ENCODE measurements at regions not wholly inside any gene's neighbourhood (a gene's known extent, or its start where the extent isn't known, plus 50 kb on each side); places are given as distances from the start of the nearest gene placed in this dataset.

DNA sequence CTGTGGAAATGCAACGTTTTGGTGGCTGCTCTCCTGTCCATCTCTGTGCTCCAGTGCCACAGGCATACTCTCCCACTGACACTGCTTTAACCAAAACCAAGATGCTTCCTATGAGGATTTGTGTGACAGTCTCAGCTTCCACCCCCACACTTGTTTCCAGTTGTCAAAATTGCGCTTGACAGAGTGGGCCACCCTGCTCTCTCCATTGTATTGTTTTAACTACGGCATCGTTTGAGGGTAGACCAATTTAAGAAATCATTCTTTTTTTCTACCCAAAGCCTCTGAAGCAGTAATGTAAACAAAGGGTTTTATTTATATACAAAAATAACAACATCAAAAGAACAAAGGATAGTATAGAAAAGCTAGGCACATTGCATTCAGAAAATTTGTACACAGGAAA, 178.0 kb downstream of the INHBA start:
- no peak for DNase-seq (ENCODE audit: low spot score)

DNA sequence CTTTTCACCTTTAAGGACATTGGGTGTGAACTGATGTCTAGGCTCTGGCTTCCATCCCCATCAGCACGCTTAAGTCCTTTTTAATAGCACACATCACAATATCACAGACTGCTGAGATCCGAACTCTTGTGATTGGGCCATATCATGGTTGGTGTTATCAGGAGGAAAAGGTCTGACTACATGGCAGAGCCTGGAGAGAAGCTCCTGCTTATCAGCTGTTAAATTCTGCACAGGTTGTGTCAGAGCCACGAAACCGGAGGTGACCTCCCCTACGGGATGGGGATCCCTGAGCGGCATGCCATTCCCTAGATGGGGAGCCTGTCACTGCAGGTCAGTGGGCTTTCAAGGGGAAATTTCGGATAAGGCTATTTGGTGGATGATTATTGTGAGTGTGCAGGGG, 182.4 kb downstream of the INHBA start:
- DNase-seq (ENCODE audit: low spot score) = no peak

DNA sequence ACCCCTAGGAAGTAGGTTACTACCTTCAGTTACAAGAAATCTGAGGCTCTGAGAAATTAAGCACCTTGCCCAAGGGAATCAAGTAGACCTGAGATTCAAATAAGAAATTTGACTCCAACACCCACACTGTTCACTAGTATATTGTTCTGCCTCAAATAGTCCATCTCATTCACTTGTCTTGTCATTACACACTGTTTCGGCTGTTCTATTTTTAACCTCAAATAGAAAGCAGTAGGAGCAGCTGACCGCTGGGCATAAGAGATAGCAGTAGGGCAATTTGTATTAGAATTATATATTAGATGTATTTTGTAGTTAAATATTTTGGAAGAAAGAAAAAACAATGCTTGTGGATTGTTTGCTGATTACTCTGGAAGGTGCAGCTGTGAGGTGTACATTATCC, 185.1 kb downstream of the INHBA start:
- DNase-seq (ENCODE audit: low spot score) = no peak

DNA sequence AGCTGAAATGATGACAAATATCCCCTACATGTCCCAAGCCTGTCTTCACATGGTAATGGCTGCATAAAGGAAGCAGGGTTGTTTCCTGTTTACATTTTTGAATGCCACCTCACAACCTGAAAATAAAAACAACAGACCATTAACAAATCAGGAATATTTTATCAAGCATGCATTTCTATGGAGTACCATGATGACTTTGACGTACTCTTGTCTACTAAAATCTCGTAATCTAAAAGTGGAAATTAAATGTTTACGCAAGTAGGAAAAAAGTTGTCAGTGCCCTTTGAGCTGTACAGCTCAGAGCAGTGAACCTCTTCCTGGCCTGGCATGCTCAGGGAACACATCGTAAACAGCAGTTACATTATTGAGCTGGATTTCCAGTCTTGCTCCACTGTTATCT, 194.1 kb downstream of the INHBA start:
- no peak for DNase-seq (ENCODE audit: low spot score)

DNA sequence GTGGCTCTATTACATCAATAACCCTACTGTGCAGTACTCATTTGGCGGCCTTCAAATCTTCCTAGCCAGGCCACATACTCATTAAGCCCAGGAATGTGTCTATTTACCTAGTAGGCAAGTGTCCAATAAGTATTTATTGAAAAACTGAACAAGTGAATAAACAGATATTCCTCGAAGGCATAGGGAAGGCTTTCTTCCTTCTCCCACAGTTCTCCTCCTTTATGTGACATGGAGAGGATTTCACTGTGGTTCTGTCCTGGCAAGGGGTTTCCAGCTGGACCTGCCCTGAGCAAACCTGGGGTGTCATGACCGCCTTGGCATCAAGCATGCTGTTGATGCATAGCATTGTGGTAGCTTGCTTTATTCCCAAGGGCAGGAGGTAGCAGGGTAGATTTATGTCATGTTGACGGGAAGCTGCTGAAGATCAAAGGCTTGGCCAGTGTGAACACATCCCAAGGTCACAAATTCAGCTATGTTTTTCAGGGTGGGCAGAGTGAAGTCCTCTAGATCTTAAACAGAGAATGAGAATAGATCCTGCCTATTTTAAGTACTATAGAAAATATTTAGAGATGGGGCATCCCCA, 195.1 kb downstream of the INHBA start:
- no peak for DNase-seq (ENCODE audit: low spot score)

DNA sequence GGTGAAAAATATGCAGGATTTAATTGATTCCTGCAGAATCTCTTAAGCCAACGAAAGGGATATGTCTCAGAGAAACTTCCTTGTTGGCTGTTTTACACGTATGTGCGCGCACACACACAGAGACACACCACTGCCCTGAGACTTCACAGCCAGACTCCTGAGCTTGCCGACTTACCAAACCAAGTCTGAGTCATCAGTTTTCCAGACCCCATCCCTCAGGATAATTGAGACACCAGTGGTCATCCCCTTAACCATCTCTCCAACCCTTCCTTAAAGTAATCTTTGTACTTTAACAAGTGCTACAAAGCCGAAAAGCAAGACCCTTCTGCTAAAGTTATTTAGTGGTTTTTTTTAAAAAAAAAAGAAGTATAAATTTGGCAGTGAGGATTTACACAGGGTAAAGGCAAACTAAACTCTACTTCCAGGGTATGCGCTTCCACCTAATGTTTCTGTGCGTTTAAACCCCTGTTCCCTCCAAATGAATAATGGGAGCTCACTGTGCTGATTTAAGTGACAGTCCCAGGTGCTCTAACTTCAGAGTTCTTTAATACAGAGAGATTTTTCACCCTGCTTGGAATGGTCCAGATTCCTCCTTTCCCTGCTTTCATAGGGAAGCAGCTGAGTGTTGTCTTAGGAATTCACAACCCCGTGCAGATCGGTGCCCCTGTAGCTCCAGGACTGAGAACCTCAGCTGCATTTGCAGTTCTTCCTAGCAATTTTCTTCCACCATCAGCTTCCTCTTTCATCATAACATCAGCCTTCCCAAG, 198.5 kb downstream of the INHBA start:
- no peak for DNase-seq (ENCODE audit: low spot score)

DNA sequence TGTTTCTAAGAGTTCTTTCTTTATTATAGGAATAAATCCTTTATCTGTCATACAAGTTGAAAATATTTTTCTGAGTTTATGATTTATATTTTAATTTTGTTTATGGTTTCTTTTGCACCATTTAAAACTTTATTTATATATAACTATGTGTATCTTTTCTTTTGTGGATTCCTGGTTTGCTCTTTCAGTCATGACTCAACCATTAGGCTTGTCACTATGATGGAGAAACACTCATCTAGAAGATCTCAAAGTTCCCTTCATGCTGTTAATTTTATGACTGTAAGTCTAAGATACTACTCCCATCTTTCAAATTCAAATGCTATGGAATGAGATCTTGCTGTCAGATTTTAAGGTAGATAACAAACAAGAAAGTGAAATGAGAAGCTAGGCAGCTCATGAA, 199.5 kb downstream of the INHBA start:
- no peak for DNase-seq (ENCODE audit: low spot score)

DNA sequence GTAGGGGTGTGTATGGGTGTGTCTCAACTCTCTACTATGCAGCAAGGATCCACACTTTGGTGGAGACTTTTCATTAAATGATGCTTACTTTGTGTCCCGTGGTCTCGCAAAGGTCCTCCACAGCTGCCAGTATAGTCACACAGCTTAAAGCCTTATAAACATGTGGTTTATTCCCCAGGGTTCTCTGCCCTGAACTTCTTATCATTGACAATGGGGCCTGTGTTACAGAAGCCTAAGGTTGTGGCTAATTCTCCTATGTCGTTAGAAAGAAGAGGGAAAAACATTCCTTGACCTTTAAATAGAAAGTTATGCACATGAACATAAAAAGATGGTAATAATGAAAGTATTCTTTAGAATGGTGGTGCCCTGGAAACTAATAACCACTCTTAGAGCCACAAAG, 201.4 kb downstream of the INHBA start:
- DNase-seq (ENCODE audit: low spot score) = no peak

DNA sequence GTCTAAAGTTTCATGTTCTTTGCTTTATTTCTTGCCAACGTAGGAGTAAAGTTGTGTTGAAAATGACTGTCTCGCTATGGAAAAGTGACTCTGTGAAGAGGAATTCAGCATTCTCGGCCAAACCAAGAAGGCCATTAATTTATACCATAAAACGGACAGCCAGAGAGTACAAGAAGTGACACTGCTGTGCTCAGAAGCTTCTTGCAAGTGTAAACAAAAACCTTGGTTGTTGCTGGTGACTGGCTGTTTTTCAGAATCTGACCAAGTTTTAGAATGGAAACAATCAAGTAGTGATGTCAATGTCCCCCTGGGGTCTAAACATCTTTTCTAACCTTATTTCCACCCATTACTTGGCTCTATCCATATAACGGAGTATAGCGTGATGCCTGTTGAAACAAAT, 201.9 kb downstream of the INHBA start:
- DNase-seq (ENCODE audit: low spot score) = no peak

DNA sequence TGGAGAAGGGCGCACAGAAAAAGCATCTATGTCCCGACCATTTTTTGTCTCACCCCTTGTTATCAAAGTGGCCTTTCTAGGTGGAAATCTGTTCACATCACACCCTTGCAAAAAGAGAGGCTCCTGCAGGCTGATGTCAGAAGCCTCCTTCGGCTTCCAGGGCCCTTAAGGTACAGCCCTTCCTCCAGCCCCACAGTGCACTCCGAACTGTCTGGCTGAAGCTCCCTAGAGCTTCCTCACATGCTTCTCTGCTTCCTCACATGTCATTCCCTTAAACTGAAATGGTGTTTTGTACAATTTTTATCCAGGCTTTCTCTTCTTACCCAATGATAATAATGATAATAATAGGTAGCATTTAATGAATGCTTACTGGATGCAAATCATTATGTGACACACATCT, 210.3 kb downstream of the INHBA start:
- no peak for DNase-seq (ENCODE audit: low spot score)

DNA sequence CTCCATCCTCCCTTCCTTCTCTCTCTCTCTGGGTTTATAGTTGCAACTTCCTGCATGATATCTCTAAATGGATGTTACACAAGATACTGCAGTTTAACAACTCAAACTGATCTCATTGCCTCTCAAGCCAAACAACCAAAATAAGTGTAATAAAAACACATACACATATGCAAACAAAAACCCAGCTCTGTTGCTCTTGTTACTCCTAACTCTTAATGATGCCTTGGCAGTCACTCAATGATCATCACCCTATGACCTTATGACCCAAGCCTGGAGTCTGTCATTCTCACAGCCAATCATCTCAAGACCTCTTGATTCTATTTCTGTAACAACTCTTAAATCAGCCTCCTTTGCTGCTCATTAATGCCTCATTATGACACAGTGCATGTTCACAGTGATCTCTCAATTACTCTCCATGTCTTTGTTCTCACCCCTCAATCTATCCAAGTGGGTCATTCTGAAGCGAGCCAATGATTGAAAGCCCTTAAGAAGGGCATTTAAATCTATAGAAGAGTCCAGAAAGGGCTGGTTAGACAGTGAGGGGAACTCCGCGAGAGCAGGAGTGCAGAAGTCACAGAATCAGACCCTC, 210.9 kb downstream of the INHBA start:
- no peak for DNase-seq (ENCODE audit: low spot score)

DNA sequence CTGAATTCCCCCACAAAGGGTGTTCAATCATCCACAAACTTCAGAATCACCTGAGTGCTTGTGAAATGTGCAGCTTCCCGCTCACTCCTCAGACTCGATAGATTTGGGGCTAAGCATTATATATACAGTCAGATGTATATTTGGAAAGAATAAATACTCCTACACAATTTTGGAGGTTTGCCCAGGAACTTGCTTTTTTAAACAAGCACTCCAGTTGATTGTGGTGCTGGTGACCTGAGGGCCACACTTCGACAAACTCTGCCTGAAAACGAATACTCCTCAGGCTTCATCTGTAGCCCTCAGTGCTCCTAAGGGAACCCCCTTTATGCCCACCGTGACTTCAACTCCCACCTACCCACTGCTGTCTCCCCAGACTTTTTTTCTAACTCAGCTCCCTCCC, 211.6 kb downstream of the INHBA start:
- DNase-seq (ENCODE audit: low spot score) = no peak

DNA sequence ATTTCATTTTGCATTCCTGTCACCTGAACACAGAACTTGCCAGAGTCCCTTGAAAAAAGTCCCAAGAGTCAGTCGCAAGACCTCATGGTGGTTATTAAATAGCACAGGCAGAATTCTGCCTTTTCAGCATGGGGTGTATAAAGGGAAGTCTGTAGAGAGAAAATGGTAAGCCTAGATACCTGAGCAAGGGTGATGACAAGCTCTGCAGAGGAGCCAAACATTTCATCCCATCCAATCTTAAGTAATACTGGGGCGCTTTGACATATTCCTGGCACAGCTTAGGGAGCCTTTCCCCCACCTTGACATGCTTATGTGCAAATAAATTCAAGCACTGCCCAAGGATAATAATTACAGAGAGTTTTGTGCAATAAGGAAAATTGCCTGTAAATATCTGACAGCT, 213.0 kb downstream of the INHBA start:
- no peak for DNase-seq (ENCODE audit: low spot score)

DNA sequence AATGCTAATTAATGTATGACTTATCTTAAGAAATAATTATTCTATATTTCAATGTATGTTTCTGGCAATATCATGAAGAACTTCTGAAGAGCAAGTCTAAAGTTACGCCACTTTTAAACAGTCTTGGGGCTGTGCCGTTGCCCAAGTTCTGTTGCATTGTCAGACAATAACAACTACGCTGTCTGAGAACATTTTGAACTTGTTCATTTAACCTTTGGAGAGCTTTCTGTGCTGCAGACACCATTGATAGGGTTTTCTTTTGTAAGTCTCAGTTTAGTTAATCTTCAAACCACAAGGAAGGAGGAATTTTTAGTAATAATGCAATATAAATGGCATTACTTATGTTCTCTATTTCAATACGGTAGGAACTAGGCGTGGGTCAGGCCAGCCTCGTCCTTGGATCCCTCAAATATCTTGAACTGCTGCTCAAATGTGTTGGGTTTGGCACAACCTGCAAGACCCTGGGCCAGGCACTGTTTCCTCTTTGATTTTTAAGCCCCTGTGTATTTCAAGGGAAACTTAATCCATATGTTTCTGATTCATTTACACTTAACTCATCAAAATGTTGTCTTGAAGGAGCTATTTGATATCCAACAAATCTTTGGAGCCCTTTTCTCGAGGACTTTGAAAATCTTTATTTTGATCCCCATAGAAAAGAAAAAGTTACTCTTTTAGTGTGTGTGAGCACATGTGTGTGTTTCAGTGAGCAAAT, 215.5 kb downstream of the INHBA start:
- DNase-seq (ENCODE audit: low spot score) = no peak

DNA sequence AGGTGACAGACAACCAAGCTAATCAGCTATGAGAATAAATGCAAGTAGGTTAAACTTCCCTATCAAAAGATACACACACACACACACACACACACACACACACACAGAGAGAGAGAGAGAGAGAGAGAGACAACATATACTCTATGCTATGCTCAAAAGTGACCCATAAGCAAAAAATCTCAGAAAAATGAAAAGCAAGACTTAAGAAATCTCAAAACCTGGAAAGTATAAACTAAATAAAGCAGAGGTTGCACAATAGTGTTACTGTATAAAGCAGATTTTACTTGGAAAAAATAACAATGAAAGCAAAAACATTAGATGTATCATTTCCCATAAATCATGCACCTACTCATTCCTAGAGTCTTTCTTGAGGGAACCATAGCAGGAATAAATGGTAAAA, 221.5 kb downstream of the INHBA start:
- DNase-seq (ENCODE audit: low spot score) = no peak

DNA sequence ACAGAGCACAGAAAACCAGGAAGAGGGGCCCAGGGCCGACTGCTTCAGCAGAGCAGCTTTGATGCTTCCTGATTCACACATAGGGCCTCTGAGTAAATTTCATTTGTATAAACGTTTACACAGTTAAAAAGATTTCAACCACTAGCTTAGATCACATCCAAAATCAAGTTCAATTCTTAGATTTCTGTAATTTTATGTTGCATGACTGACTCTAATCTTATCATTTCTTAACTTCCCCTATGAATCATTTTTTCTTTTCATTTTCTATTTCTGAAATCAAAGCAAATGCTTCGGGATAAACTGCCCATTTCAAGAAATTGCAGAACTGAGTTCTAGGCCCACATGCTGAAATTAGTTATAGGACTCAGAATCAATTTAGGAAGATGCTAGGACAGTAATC, 224.7 kb downstream of the INHBA start:
- DNase-seq (ENCODE audit: low spot score) = no peak

DNA sequence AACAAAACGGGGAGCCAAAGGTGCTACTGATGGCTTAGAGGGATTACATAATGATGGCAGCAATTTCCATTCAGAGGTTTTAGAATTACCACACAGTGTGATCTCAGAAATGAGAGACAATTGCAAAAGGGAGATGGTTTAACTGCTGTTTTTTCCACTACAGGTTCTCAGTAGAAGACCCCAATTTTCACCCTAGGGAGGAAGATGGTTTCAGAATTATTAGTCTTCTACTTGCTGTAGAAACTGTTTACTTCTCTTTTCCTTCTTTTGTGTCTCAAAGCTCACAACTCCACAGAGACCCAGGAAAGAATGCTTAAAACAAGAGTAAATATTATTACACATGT, 226.5 kb downstream of the INHBA start:
- DNase-seq (ENCODE audit: low spot score) = no peak

DNA sequence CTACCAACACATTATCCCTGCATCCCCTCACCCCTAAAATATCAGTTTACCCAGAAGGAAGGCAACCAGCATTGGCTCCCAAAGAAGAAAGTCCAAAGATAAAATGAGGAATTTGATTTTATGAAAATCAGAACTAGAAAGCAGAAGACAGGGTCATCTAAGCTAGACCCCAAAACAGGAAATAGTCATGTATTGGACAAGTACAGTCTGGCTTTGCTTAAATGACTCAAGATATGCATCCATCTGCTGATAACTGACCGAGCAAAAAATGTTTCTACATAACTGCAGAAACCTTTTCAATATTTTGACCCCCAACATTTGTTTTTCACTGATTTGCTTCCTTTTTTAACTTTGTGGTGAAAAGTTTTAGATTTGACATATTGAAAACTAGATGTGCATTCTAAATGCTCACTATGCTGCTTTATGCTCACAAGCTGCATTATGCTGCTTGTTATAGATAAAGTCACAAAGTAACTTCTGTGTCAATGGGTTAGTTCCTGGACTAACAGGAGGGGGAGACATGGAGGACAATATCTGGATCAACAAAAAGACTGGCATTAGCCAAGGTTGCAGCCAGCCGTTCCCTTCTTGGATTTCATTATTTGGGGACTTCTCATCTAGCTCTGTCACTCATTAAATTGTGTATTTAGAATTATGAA, 227.0 kb downstream of the INHBA start:
- DNase-seq (ENCODE audit: low spot score) = no peak

DNA sequence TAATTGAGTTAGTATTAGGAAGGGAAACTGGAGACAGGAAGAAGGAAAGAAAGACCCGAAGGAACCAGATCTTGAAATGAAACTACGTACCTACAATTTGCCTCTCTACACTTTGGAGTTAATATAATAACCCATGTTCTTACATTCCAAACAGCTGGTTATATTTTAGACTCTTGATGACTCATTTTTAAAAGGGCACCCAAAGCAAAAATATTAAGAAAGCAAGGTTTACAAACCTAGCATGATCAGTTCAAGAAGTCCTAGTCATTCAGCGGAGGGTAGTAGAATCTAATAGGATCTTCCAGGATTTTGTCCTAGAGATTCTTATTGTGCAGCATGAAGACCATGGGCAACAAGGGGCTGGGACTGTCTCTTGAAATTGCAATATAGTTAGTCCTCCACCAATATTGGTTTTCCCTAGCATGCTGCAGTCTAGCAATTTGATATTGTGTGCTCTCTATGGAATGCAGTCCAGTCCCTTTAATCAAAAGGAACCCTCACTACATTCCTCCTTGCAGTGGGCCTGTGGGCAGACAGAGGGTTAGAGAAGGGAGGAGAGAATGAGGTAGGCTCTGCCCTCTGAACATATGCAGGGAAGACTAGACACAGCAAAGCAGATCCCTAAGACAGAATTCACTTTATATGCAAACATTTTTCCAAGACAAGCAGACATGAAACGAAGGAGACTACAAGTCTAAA, 230.3 kb downstream of the INHBA start:
- no peak for DNase-seq (ENCODE audit: low spot score)

DNA sequence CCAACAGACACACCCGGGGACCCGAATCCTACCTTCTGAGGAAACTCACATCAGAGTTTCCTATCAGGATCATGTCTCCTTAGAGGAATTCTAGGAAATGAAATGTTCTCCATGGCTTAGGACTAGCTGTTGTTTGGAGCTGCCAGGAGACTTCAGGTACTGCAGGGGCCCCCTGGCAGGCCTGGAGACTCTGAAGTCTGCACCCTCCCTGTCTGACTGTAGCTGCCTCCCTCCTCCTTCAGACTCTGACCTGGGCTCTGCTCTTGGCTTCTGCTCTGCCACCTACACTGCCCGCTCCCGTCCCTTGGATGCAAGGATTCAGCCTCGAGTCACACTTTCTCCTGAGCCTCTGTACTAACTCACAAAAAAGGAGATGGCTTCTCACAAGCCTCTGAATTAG, 232.8 kb downstream of the INHBA start:
- no peak for DNase-seq (ENCODE audit: low spot score)

DNA sequence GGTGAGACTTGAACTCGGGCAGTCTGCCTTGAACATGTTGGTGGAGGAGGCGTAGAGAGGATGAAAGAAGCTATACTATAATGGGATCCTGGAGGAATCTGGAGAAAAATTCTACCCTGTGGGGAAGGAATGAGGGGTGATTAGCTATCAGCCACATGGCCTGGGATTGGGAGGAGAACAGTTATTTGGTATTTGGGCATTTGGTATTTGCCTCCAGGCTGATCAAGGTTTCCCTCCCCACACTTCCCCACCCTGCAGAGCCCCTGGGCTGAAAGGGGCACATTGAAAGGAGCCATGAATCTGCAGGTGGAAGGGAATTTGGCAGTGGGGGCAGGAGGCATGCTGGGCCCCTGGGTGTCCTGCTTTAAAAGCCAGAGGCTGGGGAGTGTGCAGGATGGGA, 235.3 kb downstream of the INHBA start:
- DNase-seq (ENCODE audit: low spot score) = no peak

DNA sequence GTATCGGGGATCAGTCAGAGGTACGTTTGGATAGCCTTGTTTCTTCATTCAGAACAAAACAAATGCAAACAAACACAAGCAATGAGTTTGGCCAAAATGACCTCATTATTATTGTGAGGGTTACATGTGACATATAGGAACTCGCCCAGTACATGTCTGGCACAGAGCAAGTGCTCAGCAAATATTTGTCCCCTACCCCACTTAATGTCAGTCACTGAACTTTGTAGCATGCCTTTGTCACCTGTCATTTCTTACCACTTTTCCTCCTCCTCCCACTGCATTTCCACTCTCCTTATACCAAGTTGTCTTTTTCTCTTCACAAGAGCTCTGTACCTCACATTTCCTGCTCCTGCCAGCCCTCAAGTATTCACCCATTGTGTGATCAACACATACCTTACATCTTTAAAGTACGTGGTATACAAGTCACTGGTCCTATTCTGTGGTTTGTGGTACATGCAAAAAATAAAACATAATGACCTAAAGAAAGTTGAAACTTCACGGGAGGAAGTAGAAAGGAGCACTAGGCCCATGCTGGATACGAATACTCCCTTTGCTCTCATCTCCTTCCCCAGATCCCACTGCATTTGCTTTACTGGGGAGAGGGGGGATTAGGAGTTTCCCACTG, 236.0 kb downstream of the INHBA start:
- DNase-seq (ENCODE audit: low spot score) = no peak

Data from hematopoietic multipotent progenitor cell treated with erythropoietin and hydrocortisone succinate and interleukin-3 and kit ligand, for 15 days (in vitro differentiated cells).